HG03342 (cell line): ENCODE measurements at regions not wholly inside any gene's neighbourhood (a gene's known extent, or its start where the extent isn't known, plus 50 kb on each side); places are given as distances from the start of the nearest gene placed in this dataset.
"Not testable (repeated sequence)": the region's sequence is repeated elsewhere in the genome, so short reads cannot be mapped to it uniquely, and the experiment has no call there.

ENCODE experiments used
- ATAC-seq: cut with Tn5 transposase; IDR thresholded peaks from one replicate; pipeline ENCODE4 v1.9.1; 2021; ENCODE audit warnings: mild to moderate bottlenecking, moderate library complexity; ENCODE audit not compliant: unreplicated experiment

- no peak for ATAC-seq
Measured at GRCh38 chr1:232180779-232181136, 449.2 kb downstream of the SIPA1L2 start.

- no peak for ATAC-seq
Measured at GRCh38 chr1:232179896-232180778, 449.8 kb downstream of the SIPA1L2 start.

DNA sequence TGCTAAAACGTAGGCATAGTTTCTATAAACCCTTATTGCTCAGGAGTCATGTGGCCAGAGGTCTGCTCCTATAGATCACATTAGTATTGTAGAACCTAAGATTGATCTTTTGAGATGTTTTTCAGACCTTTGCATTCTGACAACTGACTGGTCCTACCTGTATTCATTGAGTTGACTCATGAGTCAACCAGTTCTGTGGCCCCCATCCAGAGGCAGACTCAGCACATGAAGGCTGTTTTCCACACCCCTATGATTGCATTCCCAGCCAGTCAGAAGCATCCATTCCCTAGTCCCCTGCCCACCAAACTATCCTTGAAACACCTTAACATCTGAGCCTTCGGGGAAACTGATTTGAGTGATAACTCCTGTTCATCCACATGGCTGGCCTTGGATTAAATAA lies 451.7 kb downstream of the SIPA1L2 start:
- ATAC-seq, result no peak

- no peak for ATAC-seq
Measured at GRCh38 chr1:232177438-232177837, 452.5 kb downstream of the SIPA1L2 start.

- no peak for ATAC-seq
Measured at GRCh38 chr1:232176222-232176621, 453.7 kb downstream of the SIPA1L2 start.

- ATAC-seq, result no peak
Measured at GRCh38 chr1:232174306-232174705, 455.6 kb downstream of the SIPA1L2 start.

GRCh38 chr1:232172563-232172962 lies 457.4 kb downstream of the SIPA1L2 start:
- ATAC-seq, result no peak

DNA sequence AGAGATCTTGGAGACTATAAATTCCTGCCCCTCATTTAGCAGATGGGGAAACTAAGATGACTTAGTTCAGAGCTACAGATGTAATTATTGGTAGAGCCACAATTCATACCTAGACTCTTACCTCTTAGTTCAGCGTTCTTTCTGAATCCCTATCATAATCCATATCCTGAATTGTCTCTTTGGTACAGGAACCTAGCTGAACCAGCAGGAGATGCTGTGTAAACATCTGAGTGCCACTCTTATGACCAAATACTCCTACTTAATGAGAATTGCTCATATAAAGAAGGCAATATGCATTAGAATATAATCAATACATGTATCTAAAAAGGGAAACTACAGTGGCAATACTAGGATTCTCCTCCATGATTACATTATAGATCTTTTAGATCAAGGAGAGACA lies 459.0 kb downstream of the SIPA1L2 start:
- ATAC-seq, result no peak

DNA sequence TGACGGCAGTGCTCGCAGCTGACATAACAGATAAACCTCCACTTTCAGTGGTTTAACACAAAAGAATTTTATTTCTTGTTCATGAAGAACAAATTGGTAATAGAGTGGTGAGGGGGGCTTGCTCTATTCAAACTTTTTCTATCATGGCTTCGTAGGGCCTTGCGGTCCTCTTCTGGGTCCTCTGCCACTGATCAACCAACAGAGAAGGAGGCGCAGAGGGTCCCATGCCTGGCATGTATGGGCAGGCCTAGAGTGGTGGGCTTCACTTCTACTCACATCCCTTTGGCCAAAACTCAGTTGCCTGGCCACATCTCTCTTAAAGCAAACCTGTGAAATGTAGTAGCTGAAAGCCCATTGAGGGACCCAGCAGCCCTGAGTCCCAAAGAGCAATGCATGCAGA lies 460.5 kb downstream of the SIPA1L2 start:
- ATAC-seq, result no peak

DNA sequence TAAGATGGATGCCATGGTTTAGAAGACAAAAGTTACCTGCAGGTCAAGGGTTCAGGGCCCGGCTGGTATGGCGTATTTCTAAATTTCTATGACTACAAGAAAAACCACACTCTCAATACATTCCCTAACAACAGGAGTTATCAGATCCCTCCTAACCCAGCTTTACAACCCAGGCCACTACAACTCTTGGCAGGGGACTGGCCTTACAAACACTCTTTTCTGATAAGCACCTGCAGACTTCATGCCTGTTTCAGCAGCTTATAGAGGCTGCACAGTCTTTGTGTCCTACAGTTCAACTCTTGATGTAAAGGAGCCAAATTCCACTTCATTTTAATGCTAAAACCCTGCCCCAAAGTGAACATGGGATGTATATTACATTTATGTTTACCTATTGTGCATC lies 461.4 kb downstream of the SIPA1L2 start:
- no peak for ATAC-seq

- no peak for ATAC-seq
Measured at GRCh38 chr1:232166942-232167341, 463.0 kb downstream of the SIPA1L2 start.

DNA sequence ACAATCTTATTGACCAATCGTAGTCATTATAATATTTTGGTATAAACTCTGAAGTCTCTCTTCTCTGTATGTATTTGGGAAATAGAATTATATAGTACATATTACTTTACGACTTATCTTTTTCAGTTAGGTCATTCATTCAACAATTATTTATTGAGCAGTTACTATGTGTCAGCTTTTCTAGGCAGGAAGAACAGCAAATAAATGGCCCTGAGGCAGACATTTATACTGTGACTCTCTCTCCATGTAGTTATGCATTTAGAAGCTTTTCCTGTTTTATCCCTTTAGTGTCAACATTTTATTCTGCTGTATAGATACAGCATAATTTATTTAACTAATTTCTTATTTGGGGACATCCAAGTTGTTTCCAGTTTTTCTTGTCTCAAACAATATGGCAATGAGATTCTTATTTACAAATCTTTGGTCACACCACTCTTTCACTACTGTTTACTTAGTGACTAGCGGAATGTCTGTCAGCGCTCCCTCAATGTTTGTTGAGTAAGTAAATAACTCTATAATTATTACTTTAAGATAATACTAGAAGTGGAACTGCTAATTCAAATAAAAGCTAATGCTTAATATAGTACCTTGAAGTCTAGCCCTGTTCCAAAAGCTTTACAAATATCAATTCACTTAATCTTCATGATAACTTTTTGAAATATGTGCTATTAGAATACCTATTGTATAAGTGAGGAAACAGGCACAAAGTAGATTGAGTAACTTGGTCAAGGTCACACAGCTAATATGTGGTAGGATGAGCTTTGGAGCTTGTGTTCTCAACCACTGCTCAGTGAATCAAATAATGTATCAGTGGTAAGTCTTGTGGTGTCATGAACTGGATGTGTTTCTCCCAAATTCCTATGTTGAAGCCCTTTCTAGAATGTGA lies 465.6 kb downstream of the SIPA1L2 start:
- no peak for ATAC-seq

DNA sequence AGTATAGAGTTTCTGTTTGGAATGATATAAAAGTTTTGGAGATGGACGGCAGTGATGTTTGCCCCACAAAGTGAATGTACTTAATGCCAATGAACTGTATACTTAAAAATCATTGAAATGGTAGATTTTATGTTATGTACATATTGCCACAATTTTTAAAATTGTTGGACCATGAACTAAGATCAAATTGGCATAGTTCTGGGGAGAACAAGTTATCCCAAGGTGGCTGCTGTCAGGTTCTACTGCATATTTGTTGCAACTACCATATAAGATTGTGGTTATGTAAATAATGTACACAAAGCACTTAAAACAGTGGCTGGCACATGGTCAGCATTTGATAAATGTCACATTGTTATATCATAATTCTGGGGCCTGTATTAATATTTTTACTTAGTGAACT lies 466.4 kb downstream of the SIPA1L2 start:
- no peak for ATAC-seq

DNA sequence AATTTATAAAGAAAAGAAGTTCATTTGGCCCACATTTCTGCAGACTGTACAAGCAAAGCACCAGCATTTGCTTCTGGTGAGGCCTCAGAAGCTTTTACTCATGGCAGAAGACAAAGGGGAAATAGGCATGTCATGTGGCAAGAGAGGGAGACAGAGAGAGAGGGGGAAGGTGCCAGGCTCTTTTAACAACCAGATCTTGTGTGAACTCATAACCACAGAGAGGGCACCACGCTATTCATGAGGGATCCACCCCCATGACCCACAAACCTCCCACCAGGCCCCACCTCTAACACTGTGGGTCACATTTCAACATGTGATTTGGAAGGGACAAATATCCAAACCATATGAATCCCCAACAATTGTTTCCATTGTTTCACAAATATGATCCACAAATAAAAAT lies 467.9 kb downstream of the SIPA1L2 start:
- no peak for ATAC-seq

- not testable (repeated sequence) for ATAC-seq
Measured at GRCh38 chr1:232158558-232158957, 471.4 kb downstream of the SIPA1L2 start.

GRCh38 chr1:232156070-232156469 lies 473.9 kb downstream of the SIPA1L2 start:
- ATAC-seq, result not testable (repeated sequence)

GRCh38 chr1:232153652-232154051 lies 476.3 kb downstream of the SIPA1L2 start:
- ATAC-seq, result no peak

- no peak for ATAC-seq
Measured at GRCh38 chr1:232150770-232151548, 479.0 kb downstream of the SIPA1L2 start.

DNA sequence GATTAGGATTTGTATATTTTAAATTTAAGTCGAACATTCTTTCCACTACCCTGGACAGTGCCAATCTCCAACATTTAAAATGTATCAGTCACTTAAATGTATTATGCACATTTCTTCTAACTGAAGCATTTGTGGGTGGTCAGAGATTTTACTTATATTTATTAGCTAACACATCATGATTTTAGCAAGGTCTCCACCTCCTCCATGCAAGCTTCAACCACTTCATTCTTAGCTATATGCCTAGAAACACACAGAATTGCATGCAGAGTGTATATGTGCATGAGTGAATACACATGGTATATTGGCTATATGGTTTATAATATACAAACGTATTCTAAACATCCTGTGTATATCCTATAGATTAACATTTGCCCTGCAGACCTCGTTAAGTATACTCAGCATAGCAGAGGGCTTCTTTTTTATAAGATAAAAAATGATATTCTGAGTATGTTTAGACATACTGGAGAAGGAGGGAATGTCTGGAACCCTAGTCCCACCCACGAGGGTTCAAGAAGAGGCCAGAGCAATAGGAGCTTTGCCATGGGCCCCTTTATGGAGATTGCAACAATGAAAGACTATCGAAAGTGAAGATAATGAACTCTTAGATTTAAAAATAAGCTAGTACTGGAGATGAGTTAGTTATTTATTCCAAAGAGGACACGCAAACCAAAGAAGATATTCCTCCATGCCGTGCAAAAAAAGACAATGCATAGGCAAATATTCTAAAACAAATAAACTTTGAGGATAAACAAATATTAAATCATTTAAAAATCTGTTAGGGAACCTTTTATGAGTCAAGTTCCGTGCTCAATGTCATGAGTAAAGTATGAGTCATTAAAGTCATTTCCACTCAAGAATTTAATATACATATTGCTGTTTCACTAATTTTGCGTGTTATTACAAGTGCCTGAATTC lies 480.4 kb downstream of the SIPA1L2 start:
- no peak for ATAC-seq

- no peak for ATAC-seq
Measured at GRCh38 chr1:232147215-232147614, 482.7 kb downstream of the SIPA1L2 start.
